Gastroesophageal sphincter (tissue), 3 donors: ENCODE measurements at regions not wholly inside any gene's neighbourhood (a gene's known extent, or its start where the extent isn't known, plus 50 kb on each side); places are given as distances from the start of the nearest gene placed in this dataset.
"Not testable (repeated sequence)": the region's sequence is repeated elsewhere in the genome, so short reads cannot be mapped to it uniquely, and the experiment has no call there.

ENCODE experiments used
- POLR2A ChIP-seq, 2 donors: fragments of 450-650 bp; IDR thresholded peaks; one replicate each; pipeline ENCODE4 v1.6.1; 2017; ENCODE audit warnings: antibody characterized with exemption in 2 of 2, mild to moderate bottlenecking in 2 of 2, moderate library complexity in 1 of 2
- TF ChIP-seq, protein P1 (sequence below), 4 experiments: fragments of 200-600 bp in 2 of 4; fragments of 450-650 bp in 2 of 4; sonication (generic) in 1 of 4; IDR thresholded peaks; one replicate each; pipeline ENCODE4 v1.5.1; 2017 to 2019; ENCODE audit warnings: antibody characterized with exemption in 4 of 4, mild to moderate bottlenecking in 2 of 4, moderate library complexity in 2 of 4

DNA sequence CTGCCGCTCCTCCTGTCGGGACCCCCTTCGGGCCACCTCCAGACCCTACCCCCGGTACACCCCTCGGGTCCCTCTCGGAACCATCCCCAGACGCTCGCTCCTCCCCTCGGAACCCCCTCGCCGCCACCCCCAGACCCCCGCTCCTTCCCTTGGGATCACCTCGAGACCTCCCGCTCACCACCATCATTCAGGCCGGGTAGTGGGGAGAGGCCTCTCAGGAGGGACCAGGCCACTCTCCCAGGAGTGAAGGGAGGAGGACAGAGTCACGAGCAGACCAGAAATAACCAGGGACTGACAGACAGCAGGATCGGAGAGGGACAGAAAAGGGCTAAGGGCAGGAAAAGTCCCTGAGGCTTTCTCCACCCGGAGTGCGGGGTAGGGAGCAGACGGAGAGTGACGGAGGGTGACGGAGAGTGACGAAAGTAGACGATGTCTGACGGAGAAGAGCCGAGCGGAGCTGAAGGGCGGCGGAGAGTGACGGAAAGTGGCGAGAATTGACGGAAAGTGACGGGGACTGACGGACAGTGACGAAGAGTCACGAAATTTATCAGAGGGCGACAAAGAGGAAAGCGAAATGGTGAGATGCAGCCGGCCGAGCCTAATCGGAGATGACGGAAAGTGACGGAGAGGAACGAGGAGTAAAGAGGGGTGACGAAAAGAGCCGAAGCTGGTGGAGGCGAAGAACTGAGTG, 54.6 kb upstream of the PLCXD1 start:
- not testable (repeated sequence) for TF ChIP-seq POLR2A (IDR thresholded peaks at IDR 0.05)
- TF ChIP-seq, protein P1, sequence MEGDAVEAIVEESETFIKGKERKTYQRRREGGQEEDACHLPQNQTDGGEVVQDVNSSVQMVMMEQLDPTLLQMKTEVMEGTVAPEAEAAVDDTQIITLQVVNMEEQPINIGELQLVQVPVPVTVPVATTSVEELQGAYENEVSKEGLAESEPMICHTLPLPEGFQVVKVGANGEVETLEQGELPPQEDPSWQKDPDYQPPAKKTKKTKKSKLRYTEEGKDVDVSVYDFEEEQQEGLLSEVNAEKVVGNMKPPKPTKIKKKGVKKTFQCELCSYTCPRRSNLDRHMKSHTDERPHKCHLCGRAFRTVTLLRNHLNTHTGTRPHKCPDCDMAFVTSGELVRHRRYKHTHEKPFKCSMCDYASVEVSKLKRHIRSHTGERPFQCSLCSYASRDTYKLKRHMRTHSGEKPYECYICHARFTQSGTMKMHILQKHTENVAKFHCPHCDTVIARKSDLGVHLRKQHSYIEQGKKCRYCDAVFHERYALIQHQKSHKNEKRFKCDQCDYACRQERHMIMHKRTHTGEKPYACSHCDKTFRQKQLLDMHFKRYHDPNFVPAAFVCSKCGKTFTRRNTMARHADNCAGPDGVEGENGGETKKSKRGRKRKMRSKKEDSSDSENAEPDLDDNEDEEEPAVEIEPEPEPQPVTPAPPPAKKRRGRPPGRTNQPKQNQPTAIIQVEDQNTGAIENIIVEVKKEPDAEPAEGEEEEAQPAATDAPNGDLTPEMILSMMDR (IDR thresholded peaks at IDR 0.05) = not testable (repeated sequence)
